ENCODE measurements at regions not wholly inside any gene's neighbourhood (a gene's known extent, or its start where the extent isn't known, plus 50 kb on each side); places are given as distances from the start of the nearest gene placed in this dataset.

DNA sequence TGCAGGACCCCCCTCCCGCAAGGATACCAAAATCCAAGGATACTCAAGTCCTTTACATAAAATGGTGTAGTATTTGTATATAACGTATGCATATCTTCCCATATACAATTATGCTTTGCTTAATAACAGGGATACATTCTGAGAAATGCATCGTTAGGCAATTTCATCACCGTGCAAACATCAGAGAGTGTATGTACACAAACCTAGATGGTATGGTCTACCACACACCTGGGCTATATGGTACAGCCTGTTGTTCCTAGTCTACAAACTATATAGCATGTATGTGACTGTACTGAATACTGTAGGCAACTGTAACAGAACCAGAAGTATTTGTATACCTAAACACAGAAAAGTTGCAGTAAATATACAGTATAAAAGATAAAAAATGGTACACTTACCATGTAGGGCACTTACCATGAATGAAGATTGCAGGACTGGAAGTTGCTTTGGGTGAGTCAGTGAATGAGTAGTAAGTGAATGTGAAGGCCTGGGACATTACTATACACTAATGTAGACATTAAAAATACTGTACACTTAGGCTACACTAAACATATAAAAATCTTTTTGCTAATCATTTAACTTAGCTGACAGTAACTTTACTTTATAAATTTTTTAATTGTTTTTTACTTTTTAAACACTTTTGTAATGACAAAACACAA, 141.1 kb downstream of the SLC41A2 start:
- no peak for ATAC-seq
- intact Hi-C loops (cut with DNase I; ENCODE audit: low total_unique reads) (no loop called here), in situ Hi-C loops (cut with MboI; ENCODE audit: low sequenced_read_pairs in 4 of 4) (no loop called here)
- H3K27ac ChIP-seq = no peak overlapping the region
- H3K4me3 ChIP-seq = no peak overlapping the region
- H3K4me1 ChIP-seq = no peaks in the 10 kb centered on the region
- TF ChIP-seq, protein P1, sequence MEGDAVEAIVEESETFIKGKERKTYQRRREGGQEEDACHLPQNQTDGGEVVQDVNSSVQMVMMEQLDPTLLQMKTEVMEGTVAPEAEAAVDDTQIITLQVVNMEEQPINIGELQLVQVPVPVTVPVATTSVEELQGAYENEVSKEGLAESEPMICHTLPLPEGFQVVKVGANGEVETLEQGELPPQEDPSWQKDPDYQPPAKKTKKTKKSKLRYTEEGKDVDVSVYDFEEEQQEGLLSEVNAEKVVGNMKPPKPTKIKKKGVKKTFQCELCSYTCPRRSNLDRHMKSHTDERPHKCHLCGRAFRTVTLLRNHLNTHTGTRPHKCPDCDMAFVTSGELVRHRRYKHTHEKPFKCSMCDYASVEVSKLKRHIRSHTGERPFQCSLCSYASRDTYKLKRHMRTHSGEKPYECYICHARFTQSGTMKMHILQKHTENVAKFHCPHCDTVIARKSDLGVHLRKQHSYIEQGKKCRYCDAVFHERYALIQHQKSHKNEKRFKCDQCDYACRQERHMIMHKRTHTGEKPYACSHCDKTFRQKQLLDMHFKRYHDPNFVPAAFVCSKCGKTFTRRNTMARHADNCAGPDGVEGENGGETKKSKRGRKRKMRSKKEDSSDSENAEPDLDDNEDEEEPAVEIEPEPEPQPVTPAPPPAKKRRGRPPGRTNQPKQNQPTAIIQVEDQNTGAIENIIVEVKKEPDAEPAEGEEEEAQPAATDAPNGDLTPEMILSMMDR (IDR thresholded peaks at IDR 0.05 in 4 of 5, conservative IDR thresholded peaks at IDR 0.05 in 1 of 5) = no peak
- TF ChIP-seq POLR2A (IDR thresholded peaks at IDR 0.05) = no peak
- H3K27me3 ChIP-seq = no peaks in the 10 kb centered on the region
- DNase-seq = no peak
- no peaks in the 10 kb centered on the region for H3K9me3 ChIP-seq
- no peaks in the 10 kb centered on the region for H3K36me3 ChIP-seq

DNA sequence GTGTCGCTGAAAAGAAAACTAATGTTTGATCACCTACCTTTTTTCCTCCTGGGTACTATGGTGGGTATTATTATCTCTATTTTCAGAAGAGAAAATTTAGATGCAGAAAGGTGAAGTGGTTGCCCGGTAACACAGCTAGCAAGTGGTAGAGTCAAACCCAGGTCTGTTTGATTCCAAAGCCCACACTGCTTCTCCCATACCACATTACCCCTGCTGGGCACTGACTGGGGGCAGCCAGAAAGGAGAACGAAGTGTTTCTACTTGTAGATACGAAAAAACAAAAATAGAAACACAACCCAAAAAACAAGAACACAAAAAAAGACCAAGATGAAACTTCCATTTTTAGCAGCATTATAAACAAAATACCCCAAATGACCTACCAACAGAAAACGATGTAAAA, 142.2 kb downstream of the SLC41A2 start:
- no peaks in the 10 kb centered on the region for H3K36me3 ChIP-seq
- no peaks in the 10 kb centered on the region for H3K4me1 ChIP-seq
- no peaks in the 10 kb centered on the region for H3K9me3 ChIP-seq
- no peak overlapping the region for H3K27ac ChIP-seq
- intact Hi-C loops (cut with DNase I; ENCODE audit: low total_unique reads) = no loop called here
- in situ Hi-C loops (cut with MboI; ENCODE audit: low sequenced_read_pairs in 4 of 4) = no loop called here
- no peak overlapping the region for H3K4me3 ChIP-seq
- H3K27me3 ChIP-seq = no peaks in the 10 kb centered on the region
- DNase-seq = no peak
- no peak for ATAC-seq
- no peak for TF ChIP-seq POLR2A (IDR thresholded peaks at IDR 0.05)
- TF ChIP-seq, protein P1 (IDR thresholded peaks at IDR 0.05 in 4 of 5, conservative IDR thresholded peaks at IDR 0.05 in 1 of 5) = no peak

DNA sequence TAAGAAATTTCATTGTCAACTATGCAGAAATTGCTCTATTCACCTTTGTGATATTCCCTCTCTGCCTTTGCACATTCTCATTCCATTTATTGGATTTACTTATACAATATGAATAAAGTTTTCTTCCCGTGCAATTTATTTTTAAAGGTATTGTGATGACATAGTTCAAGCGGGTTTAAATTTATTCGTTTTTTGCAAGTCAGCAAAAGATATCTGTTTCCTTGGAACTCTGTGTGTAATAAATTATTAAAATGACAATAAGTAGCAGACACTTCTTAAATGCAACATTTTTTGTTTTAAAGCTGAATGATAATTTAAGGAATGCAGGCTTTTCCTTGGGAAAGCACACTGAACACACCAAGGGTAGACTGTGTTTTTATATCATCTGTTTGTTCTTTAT, 143.1 kb downstream of the SLC41A2 start:
- TF ChIP-seq POLR2A (IDR thresholded peaks at IDR 0.05) = no peak
- TF ChIP-seq, protein P1 (IDR thresholded peaks at IDR 0.05 in 4 of 5, conservative IDR thresholded peaks at IDR 0.05 in 1 of 5) = no peak
- intact Hi-C loops (cut with DNase I; ENCODE audit: low total_unique reads) = no loop called here
- ATAC-seq = no peak
- no peaks in the 10 kb centered on the region for H3K27me3 ChIP-seq
- no peaks in the 10 kb centered on the region for H3K4me1 ChIP-seq
- in situ Hi-C loops (cut with MboI; ENCODE audit: low sequenced_read_pairs in 4 of 4) = no loop called here
- H3K36me3 ChIP-seq = no peaks in the 10 kb centered on the region
- no peak overlapping the region for H3K27ac ChIP-seq
- no peak for DNase-seq
- no peaks in the 10 kb centered on the region for H3K9me3 ChIP-seq
- H3K4me3 ChIP-seq = no peak overlapping the region

Data from gastrocnemius medialis (tissue), 4 donors.